ENCODE measurements at regions not wholly inside any gene's neighbourhood (a gene's known extent, or its start where the extent isn't known, plus 50 kb on each side); places are given as distances from the start of the nearest gene placed in this dataset.
"Not testable (repeated sequence)": the region's sequence is repeated elsewhere in the genome, so short reads cannot be mapped to it uniquely, and the experiment has no call there.

DNA sequence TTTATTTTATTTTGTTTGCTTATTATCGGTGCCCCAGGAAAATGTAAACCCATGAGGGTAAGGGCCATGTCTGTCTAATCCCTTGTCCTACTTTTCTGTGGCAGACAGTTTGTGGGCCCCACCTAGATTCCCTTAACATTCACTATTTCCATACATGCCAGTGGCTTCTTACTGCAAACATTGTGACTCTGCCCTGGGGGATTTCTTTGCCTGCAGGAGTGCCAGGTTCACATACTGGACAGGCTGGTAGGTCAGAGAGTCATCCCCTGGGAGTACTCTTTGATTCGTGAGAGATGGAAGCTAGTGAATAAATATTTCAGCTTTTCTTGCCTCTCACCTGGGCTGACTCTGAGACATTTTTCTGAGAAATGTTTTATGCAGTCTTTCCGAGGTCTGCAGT is 122.8 kb upstream of the TBX5 start:
- TF ChIP-seq, protein P1, sequence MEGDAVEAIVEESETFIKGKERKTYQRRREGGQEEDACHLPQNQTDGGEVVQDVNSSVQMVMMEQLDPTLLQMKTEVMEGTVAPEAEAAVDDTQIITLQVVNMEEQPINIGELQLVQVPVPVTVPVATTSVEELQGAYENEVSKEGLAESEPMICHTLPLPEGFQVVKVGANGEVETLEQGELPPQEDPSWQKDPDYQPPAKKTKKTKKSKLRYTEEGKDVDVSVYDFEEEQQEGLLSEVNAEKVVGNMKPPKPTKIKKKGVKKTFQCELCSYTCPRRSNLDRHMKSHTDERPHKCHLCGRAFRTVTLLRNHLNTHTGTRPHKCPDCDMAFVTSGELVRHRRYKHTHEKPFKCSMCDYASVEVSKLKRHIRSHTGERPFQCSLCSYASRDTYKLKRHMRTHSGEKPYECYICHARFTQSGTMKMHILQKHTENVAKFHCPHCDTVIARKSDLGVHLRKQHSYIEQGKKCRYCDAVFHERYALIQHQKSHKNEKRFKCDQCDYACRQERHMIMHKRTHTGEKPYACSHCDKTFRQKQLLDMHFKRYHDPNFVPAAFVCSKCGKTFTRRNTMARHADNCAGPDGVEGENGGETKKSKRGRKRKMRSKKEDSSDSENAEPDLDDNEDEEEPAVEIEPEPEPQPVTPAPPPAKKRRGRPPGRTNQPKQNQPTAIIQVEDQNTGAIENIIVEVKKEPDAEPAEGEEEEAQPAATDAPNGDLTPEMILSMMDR (IDR thresholded peaks at IDR 0.05; ENCODE audit: low read depth, low read length) = no peak
- no peaks in the 10 kb centered on the region for H3K36me3 ChIP-seq
- DNase-seq = no peak
- H3K27ac ChIP-seq = no peak overlapping the region
- peaks cover 61% of the 10 kb centered on the region for H3K27me3 ChIP-seq (ENCODE audit: insufficient read depth, low read depth, severe bottlenecking)
- H3K4me3 ChIP-seq (ENCODE audit: low read depth, low read length) = no peak overlapping the region
- H3K9me3 ChIP-seq (ENCODE audit: severe bottlenecking) = no peaks in the 10 kb centered on the region

DNA sequence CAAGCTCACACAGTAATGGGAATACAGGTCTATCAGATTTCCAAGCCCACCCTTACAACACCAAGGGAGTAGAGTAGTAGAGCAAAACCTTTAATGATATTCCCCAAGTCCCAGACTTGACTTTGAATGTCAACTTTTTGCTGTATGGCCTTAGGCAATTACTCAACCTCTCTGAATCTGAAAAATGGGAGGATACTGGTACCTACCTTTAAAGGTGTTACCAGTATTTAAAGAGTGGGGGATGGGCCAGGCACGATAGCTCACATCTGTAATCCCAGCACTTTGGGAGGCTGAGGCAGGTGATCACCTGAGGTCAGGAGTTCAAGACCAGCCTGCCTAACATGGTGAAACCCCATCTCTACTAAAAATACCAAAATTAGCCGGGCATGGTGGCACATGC is 115.2 kb upstream of the TBX5 start:
- not testable (repeated sequence) for H3K9me3 ChIP-seq (ENCODE audit: severe bottlenecking); H3K36me3 ChIP-seq; H3K27ac ChIP-seq; H3K4me3 ChIP-seq (ENCODE audit: low read depth, low read length); DNase-seq
- peaks cover 56% of the 10 kb centered on the region for H3K27me3 ChIP-seq (ENCODE audit: insufficient read depth, low read depth, severe bottlenecking)

DNA sequence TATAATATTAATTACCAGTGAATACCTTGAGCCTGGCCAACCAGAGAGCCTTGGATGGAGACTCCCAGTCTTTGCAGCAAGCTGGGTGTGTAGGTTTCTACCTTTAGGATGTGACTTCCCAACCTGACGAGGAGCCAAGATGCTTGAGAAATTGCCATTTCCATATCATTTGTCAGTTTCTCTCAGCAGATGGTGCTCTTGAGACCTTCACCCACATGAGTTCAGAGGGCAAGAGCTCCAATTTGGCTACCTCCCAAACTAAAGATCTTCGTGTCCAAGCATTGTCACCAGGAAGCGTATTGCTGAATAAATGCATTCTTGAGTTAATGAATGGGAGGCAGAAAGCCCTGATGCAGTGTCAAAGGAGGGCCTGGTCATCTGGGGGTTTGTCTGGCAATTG is 106.4 kb upstream of the TBX5 start:
- Histone ChIP-seq H3K27ac (no peak overlapping the region), H3K27me3 (ENCODE audit: insufficient read depth, low read depth, severe bottlenecking) (peaks cover 80% of the 10 kb centered on the region), H3K4me3 (ENCODE audit: low read depth, low read length) (no peak overlapping the region), H3K9me3 (ENCODE audit: severe bottlenecking) (no peaks in the 10 kb centered on the region), H3K36me3 (no peaks in the 10 kb centered on the region)
- no peak for DNase-seq
- TF ChIP-seq, protein P1 (IDR thresholded peaks at IDR 0.05; ENCODE audit: low read depth, low read length) = no peak

DNA sequence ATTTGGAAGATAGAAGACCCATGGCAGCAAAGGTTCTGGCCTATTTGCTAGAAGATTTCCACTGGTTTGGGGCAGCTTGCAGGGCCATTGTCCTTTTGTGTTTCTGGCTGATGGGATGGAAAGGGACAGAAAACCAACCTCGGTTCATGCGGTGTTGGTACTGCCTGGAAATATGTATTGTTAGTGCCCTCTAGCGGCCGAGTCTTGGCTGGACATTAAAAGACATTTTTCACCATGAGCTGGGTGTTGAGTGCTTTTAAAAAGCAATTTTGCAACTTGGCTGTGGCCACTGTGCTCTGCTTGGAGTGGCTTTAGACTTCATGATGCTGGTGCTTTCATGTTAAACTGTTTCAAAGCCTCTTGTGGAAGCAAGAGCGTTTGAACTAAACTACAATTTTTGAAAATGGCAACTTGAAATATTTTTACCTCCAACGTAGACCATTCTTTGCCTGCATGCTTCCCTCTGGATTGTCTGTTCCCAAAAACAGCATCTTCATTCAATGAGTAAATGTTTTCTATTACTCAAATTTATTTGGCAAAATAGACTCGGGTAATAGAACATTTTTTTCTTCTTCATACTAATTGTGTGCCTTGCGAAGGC is 102.7 kb upstream of the TBX5 start:
- DNase-seq = peak; percentile 62
- Histone ChIP-seq H3K9me3 (ENCODE audit: severe bottlenecking) (no peaks in the 10 kb centered on the region), H3K27me3 (ENCODE audit: insufficient read depth, low read depth, severe bottlenecking) (peaks cover 83% of the 10 kb centered on the region), H3K4me3 (ENCODE audit: low read depth, low read length) (no peak overlapping the region), H3K27ac (no peak overlapping the region), H3K36me3 (no peaks in the 10 kb centered on the region)
- TF ChIP-seq, protein P1 (IDR thresholded peaks at IDR 0.05; ENCODE audit: low read depth, low read length) = peak; percentile 68

DNA sequence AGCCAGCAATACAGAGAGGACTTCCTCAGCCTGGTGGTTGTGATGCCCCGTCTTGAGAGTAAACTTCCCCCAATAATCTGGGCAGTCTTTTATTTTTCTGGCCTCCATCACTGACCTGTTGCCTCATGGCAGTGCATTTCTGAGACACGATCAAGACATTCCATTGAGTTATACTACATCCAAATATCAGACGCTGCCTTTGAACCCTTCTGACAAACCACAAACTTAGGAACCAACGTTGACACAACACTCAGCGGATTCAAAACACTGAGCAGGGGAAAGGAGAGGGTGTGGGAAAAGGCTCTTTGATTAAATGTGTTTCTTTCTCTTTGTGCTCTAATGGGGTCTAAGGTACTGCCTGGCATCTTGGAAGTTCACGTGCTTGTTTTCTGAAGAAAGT is 100.7 kb upstream of the TBX5 start:
- no peak overlapping the region for H3K27ac ChIP-seq
- no peaks in the 10 kb centered on the region for H3K9me3 ChIP-seq (ENCODE audit: severe bottlenecking)
- peaks cover 87% of the 10 kb centered on the region for H3K27me3 ChIP-seq (ENCODE audit: insufficient read depth, low read depth, severe bottlenecking)
- no peaks in the 10 kb centered on the region for H3K36me3 ChIP-seq
- no peak for DNase-seq
- no peak overlapping the region for H3K4me3 ChIP-seq (ENCODE audit: low read depth, low read length)
- TF ChIP-seq, protein P1 (IDR thresholded peaks at IDR 0.05; ENCODE audit: low read depth, low read length) = no peak

DNA sequence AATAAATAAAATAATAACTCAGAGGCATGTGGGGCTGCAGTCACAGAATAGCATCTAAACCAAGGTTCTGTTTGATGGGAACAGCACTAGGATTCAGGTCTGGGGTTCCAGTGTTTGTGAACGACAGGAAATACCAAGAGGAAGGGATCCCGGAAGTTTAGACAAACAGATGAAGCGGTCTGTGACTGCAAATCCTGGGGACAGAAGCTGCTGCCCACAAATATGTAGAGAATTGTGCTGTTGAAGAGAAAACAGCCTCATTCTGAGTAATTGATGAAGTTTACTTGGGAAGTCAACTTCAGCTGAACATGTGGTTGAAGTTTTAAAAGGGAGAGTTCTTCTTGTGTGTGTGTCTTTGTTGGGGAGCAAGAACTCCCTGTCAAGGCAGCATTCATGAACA is 98.4 kb upstream of the TBX5 start:
- Histone ChIP-seq H3K36me3 (no peaks in the 10 kb centered on the region), H3K27me3 (ENCODE audit: insufficient read depth, low read depth, severe bottlenecking) (peaks cover 86% of the 10 kb centered on the region), H3K9me3 (ENCODE audit: severe bottlenecking) (no peaks in the 10 kb centered on the region), H3K27ac (no peak overlapping the region), H3K4me3 (ENCODE audit: low read depth, low read length) (no peak overlapping the region)
- DNase-seq = no peak
- TF ChIP-seq, protein P1 (IDR thresholded peaks at IDR 0.05; ENCODE audit: low read depth, low read length) = no peak

All from WERI-Rb-1 (cell line).